HG02943 (cell line): ENCODE measurements at regions not wholly inside any gene's neighbourhood (a gene's known extent, or its start where the extent isn't known, plus 50 kb on each side); places are given as distances from the start of the nearest gene placed in this dataset.
A peak's percentile ranks its signal among the peaks of the same experiment; 100 is the strongest.

ENCODE experiments used
- ATAC-seq: cut with Tn5 transposase; IDR thresholded peaks from one replicate; pipeline ENCODE4 v1.9.1; 2021; ENCODE audit warnings: mild to moderate bottlenecking, low read depth, moderate library complexity; ENCODE audit not compliant: unreplicated experiment

- no peak for ATAC-seq
Measured at GRCh38 chr9:105860516-105860915, 166.2 kb downstream of the TMEM38B start.

DNA sequence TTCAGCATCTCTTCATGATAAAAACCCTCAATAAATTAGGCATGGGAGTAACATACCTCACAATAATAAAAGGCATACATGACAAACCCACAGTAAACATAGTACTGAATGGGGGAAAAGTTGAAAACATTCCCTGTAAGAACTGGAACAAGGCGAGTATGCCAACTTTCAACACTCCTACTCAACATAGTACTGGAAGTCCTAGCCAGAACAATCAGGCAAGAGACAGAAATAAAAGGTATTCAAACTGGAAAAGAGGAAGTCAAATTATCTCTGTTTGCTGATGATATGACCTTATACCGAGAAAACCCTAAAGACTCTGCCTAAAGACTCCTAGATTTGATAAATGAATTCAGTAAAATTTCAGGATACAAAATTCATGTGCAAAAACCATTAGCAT, 167.6 kb downstream of the TMEM38B start:
- no peak for ATAC-seq

DNA sequence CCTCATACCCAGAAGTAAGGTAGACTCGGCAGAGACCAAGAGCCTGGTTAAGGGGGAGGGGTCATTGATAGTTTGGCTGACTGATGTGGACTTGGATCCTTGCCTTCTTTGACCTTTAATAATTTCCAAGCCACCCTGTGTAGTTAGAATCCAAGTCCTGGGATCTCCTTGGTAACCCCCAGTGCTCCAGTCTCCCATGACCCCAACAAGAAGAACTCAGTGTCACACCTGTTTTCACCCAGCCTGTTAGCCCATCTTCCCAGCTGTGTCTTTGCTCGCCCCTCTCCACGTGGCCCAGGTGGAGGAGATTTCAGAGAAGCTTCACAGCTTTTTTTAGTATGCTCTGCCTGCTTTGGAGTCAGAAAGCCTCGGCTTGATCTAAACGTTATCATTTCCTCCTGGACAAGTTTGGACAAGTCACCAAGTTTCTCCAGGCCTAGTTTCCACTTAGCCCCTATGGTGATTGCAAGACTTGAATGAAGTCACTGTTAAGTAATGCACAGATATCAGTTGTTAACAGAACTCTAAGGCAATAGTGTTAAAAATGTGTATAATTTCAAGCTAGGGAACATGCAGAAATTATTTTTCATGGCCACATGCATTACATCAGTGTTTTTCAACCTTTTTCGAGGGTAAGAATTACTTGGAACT, 170.0 kb downstream of the TMEM38B start:
- ATAC-seq = no peak

DNA sequence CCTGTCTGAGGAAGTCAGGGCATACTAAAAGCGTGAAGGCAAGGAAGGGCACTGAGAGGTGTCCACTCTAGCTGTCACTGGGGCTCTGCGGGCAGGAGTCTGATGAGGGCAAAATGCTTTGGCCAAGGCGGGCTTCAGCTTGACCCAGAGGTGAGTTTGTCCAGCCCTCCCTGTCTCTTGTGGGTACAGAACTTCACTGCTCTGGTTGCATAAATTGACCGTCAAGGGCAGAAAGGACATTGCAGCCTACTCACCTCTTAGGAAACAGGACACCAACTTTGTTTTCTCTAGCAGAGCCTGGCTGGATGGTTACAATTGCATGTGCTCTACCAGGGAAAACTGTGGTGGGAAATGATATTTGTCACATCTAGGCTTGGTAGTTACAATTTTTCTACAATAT, 170.9 kb downstream of the TMEM38B start:
- ATAC-seq = no peak

DNA sequence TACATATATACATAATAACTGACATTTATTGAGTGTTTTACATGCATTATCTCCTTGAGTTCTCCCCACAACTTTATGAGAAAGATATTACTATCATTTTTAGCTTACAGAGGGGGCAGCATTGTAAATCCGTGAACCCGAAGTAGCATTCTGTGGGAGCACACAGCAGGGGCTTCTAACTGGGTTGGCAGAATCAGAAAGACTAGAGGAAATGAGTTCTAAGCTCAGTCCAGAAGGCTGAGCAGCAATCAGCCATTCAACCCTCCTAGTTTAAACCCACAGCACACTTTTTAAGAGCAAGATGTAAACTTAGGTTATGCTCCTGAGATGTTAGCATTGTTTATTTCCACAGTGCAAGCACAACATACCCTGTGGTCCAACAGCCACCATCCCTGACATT, 177.2 kb downstream of the TMEM38B start:
- no peak for ATAC-seq

- ATAC-seq = no peak
Measured at GRCh38 chr9:105873801-105874200, 179.5 kb downstream of the TMEM38B start.

GRCh38 chr9:105877721-105878120, 183.4 kb downstream of the TMEM38B start:
- peak; percentile 63 for ATAC-seq

DNA sequence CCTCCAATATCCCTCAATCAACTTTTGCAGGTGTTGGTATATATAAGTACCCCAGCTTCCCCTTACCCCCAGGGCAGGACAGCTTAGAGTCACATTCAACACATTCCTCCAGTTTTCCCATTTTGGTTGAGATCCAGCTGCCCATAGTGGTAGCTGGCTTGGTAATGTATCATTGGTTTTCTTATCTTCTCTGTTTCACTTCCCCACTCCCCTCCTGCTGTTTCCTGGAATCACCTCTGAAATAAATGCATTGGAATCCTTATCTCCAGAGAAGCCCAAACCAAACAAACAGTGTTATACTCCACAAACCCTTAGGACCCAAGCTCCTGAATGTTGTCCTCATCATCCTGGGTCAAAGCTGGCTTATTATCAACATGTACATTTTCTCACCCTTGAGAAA, 184.8 kb downstream of the TMEM38B start:
- ATAC-seq = no peak

GRCh38 chr9:105880517-105880916, 186.2 kb downstream of the TMEM38B start:
- no peak for ATAC-seq

DNA sequence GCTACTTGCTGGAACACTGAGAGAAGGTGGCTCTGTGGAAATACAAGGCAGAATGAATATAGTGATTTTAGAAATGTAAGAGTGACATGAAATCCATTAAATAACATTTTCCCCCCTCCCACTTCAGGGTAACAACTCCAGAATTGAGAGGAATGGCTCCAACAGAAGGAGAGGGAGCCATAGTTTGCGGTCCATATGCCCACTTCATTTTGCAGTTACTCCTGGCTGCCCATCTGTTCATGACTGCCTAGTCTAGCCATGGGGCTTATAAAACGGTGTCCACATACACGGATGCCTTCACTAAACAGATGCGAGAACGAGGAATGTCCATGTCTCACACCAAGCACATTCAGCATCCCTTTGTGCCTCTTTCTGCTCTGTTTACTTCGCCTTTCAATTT, 186.7 kb downstream of the TMEM38B start:
- ATAC-seq = no peak

- ATAC-seq = no peak
Measured at GRCh38 chr9:105881654-105882349, 187.5 kb downstream of the TMEM38B start.

DNA sequence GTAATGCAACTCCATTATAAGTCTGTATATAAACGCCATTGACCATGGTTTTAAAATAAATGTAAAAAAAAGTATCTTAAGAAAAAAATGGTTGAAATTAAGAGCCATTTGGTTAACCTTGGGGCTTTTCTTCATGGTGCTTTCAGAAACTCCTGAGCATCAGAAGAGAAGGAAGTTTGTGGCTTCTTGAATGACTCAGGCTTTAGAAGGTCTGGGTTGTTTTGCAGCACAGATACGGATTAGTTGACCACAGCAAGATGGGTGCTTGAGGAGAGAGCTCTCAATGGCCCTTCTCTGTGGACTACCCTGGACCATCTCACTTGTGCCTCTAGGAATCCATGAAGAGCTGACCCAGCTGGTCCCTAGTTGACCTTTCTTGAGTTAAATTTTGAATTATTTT, 189.5 kb downstream of the TMEM38B start:
- ATAC-seq = peak; percentile 79

GRCh38 chr9:105884416-105884815, 190.1 kb downstream of the TMEM38B start:
- ATAC-seq = no peak

DNA sequence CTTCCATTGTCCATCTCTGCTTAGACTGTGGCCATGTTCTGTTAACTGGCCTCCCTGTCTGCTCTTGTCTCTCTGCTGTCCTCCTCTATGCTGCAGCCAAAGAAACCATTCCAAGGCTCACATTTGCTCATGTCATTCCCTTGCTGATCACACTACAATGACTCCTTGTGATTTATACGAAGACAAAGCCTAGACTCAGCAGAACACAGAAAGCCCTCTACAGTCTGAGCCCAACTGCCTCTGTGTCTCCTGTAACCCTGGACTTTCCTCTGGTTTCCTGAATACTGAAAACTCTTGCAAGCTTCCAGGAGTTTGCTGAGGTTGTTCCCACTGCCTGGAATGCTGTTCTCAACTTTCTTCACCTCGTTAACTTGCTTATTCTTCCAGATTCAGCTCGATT, 191.8 kb downstream of the TMEM38B start:
- no peak for ATAC-seq

DNA sequence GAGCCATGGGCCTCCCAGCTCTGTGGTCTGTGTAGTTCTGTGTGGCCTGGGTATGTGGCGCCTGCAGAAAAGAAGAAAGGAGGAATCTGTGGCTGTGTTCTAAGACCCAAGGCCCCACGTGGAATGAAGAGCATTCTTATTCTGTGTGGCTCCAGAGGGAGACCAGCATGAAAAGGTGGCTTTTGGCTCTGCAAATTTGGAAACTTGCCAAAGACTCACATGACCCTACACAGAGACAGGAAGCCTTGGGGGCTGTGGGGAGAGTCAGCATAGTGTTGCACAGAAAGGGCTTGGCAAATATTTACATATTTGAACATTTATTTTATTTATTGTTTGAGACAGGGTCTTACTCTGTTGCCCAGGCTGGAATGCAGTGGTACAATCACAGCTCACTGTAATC, 193.3 kb downstream of the TMEM38B start:
- no peak for ATAC-seq

DNA sequence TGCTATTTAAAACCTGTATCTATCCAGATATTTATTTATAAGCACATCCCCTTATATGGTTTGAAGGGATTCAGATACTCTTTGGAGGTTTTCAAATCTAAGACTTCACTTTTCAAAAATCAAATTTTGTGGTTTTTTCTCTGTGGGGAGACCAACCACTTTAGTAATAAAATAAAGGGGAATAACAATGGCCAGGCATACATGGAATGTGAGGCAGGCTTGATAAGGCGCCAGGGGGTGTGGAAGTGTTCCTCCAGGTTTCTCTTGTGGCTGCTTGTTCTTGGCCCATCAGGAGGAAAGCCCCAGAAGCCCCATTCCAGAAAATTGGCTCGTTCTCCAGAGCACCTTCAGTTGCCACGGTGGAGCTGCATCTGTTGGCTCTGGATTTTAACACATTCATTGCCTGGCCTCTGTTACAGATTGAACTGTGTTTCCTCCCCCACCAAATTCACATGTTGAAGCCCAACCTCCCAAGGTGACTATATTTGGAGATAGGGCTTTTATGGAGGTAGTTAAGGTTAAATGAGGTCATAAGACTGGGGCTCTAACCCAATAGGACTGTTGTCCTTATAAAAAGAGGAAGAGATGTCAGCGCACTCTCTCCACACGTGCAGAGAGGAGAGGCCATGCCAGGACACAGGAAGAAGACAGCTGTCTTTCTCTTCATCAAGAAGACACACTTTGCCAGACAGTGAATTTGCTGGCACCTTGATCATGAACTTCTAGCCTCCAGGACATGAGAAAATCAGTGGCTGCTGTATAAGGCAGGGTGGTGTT, 195.9 kb downstream of the TMEM38B start:
- ATAC-seq = no peak

- no peak for ATAC-seq
Measured at GRCh38 chr9:105900123-105900522, 205.8 kb downstream of the TMEM38B start.

- no peak for ATAC-seq
Measured at GRCh38 chr9:105901514-105902109, 207.3 kb downstream of the TMEM38B start.

DNA sequence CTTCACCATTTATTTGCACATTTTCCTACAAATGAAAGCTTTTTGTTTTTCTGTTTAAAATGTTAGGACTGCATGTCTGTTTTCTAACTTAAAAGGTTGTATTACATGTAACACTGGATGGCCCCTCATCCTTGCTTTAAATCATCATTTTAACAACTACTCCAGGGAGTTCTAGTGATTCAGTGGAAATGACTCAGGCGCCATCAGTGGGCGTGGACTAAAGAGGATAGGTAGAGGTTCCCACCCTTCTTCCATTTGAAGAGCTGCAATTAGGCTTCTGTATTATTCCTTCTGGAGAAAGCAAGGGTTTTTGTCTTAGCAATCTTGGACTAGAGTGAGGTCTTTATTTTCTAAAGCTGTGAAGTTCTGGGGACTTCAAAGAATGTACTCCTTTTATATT, 213.7 kb downstream of the TMEM38B start:
- no peak for ATAC-seq

GRCh38 chr9:105911104-105911911, 217.0 kb downstream of the TMEM38B start:
- ATAC-seq = no peak
